ENCODE measurements at regions not wholly inside any gene's neighbourhood (a gene's known extent, or its start where the extent isn't known, plus 50 kb on each side); places are given as distances from the start of the nearest gene placed in this dataset.

- H4K20me1 ChIP-seq (ENCODE audit: insufficient read depth, low read length) = no peaks in the 10 kb centered on the region
- H3K14ac ChIP-seq (replicated peaks; ENCODE audit: low read depth, low read length) = no peak overlapping the region
- no peaks in the 10 kb centered on the region for H3K36me3 ChIP-seq (ENCODE audit: control insufficient read depth, insufficient read depth, low read length)
- in situ Hi-C loops (cut with MboI; ENCODE audit: low sequenced_read_pairs) = no loop called here
- no peaks in the 10 kb centered on the region for H3K4me1 ChIP-seq (ENCODE audit: control insufficient read depth, insufficient read depth, low read length)
- no peak overlapping the region for H3K4ac ChIP-seq (ENCODE audit: low read depth, low read length)
- H3K9me3 ChIP-seq (ENCODE audit: control insufficient read depth, insufficient read depth, low read length) = no peaks in the 10 kb centered on the region
- no peak overlapping the region for H2BK15ac ChIP-seq (ENCODE audit: low read depth, low read length)
- no peaks in the 10 kb centered on the region for H3K9me1 ChIP-seq (ENCODE audit: insufficient read depth, low read length)
- H3K18ac ChIP-seq (ENCODE audit: low read depth, low read length) = no peak overlapping the region
- dilution Hi-C loops (cut with HindIII; ENCODE audit: low sequenced_read_pairs, unreplicated experiment) = no loop called here
- H2AK5ac ChIP-seq (ENCODE audit: low read depth, low read length) = no peak overlapping the region
- no TSS peak for BruUV-seq (replicated peaks)
- ATAC-seq (ENCODE audit: low read depth) (no peak), DNase-seq (no peak)
- H3K23ac ChIP-seq (ENCODE audit: low read depth, low read length) = no peak overlapping the region
- H2AFZ ChIP-seq (replicated peaks; ENCODE audit: low read length, poor library complexity) = no peak overlapping the region
- H3K4me3 ChIP-seq (ENCODE audit: insufficient read depth, low read depth, low read length) = no peak overlapping the region
- H4K5ac ChIP-seq (ENCODE audit: low read depth, low read length) = no peak overlapping the region
- WGBS, 2 experiments (ENCODE audit: extremely low coverage in 2 of 2, insufficient read length in 1 of 2) = 40% methylated on average over 2 of the region's 3 CpGs; no CpG with 5 or more reads in 1 of the 2 experiments
- H2BK5ac ChIP-seq (ENCODE audit: low read depth, low read length, poor library complexity, severe bottlenecking) = no peak overlapping the region
- no peak overlapping the region for H4K91ac ChIP-seq (ENCODE audit: insufficient read depth, low read depth, low read length)
- H3K9ac ChIP-seq (ENCODE audit: low read depth, low read length) = no peak overlapping the region
- no peak overlapping the region for H2BK20ac ChIP-seq (ENCODE audit: low read depth, low read length)
- H2BK120ac ChIP-seq (ENCODE audit: low read depth, low read length) = no peak overlapping the region
- no peak overlapping the region for H4K8ac ChIP-seq (ENCODE audit: low read depth in 2 of 2, low read length in 2 of 2)
- no peak overlapping the region for H3K27ac ChIP-seq (ENCODE audit: insufficient read depth, low read length)
- POLR2A ChIA-PET (ENCODE audit: unreplicated experiment) = no interaction called here
- intact Hi-C loops (cut with micrococcal nuclease) = no loop called here
- H3K56ac ChIP-seq (ENCODE audit: extremely low read depth, insufficient read depth, low read length) = no peak overlapping the region
- H3K27me3 ChIP-seq (ENCODE audit: control insufficient read depth, insufficient read depth, low read length) = no peaks in the 10 kb centered on the region
- no peak overlapping the region for H2AK9ac ChIP-seq (replicated peaks; ENCODE audit: low read depth, low read length, poor library complexity)
- H3K4me2 ChIP-seq (ENCODE audit: low read depth, low read length) = no peak overlapping the region
- TF ChIP-seq USF2 (IDR thresholded peaks at IDR 0.05; ENCODE audit: low read depth, low read length) = no peak
- TF ChIP-seq, protein P1, sequence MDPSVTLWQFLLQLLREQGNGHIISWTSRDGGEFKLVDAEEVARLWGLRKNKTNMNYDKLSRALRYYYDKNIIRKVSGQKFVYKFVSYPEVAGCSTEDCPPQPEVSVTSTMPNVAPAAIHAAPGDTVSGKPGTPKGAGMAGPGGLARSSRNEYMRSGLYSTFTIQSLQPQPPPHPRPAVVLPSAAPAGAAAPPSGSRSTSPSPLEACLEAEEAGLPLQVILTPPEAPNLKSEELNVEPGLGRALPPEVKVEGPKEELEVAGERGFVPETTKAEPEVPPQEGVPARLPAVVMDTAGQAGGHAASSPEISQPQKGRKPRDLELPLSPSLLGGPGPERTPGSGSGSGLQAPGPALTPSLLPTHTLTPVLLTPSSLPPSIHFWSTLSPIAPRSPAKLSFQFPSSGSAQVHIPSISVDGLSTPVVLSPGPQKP (IDR thresholded peaks at IDR 0.05; ENCODE audit: borderline replicate concordance, low read depth, low read length) = no peak
- TF ChIP-seq MAFK (IDR thresholded peaks at IDR 0.05; ENCODE audit: low read depth, low read length) = no peak
- TF ChIP-seq, protein P2, sequence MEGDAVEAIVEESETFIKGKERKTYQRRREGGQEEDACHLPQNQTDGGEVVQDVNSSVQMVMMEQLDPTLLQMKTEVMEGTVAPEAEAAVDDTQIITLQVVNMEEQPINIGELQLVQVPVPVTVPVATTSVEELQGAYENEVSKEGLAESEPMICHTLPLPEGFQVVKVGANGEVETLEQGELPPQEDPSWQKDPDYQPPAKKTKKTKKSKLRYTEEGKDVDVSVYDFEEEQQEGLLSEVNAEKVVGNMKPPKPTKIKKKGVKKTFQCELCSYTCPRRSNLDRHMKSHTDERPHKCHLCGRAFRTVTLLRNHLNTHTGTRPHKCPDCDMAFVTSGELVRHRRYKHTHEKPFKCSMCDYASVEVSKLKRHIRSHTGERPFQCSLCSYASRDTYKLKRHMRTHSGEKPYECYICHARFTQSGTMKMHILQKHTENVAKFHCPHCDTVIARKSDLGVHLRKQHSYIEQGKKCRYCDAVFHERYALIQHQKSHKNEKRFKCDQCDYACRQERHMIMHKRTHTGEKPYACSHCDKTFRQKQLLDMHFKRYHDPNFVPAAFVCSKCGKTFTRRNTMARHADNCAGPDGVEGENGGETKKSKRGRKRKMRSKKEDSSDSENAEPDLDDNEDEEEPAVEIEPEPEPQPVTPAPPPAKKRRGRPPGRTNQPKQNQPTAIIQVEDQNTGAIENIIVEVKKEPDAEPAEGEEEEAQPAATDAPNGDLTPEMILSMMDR (conservative IDR thresholded peaks at IDR 0.05; ENCODE audit: low read depth, low read length) = no peak
- H3K79me1 ChIP-seq (ENCODE audit: low read depth in 1 of 2, low read length in 2 of 2) = no peaks in the 10 kb centered on the region
- CTCF ChIA-PET = no interaction called here
Observed at GRCh38 chr5:106940986-106941385, 729.8 kb downstream of the EFNA5 start.

Data from IMR-90 (cell line).